T-helper 1 cell treated with Interleukin-12 subunit alpha and Interleukin-12 subunit beta and Interleukin-4 antibody, amounts not matched to agents 30 μg/mL and 1 μg/mL, for 36 hours (primary cell): ENCODE measurements at regions not wholly inside any gene's neighbourhood (a gene's known extent, or its start where the extent isn't known, plus 50 kb on each side); places are given as distances from the start of the nearest gene placed in this dataset.
"Not testable (repeated sequence)": the region's sequence is repeated elsewhere in the genome, so short reads cannot be mapped to it uniquely, and the experiment has no call there.

Experiments
- H3K27ac Mint-ChIP-seq: one replicate; pipeline ENCODE4 v1.8.0; 2021; ENCODE audit warnings: mild to moderate bottlenecking, mixed read lengths
- H3K27me3 Mint-ChIP-seq: one replicate; pipeline ENCODE4 v1.8.0; 2021; ENCODE audit warnings: low read depth, mixed read lengths
- H3K36me3 Mint-ChIP-seq: one replicate; pipeline ENCODE4 v1.8.0; 2021; ENCODE audit warnings: low read depth, mixed read lengths
- H3K4me1 Mint-ChIP-seq: one replicate; pipeline ENCODE4 v1.8.0; 2021; ENCODE audit warnings: low read depth, mixed read lengths
- H3K4me3 Mint-ChIP-seq: one replicate; pipeline ENCODE4 v1.8.0; 2021; ENCODE audit warnings: mild to moderate bottlenecking, moderate library complexity, mixed read lengths
- H3K9me3 Mint-ChIP-seq: one replicate; pipeline ENCODE4 v1.8.0; 2021; ENCODE audit warnings: mixed read lengths

DNA sequence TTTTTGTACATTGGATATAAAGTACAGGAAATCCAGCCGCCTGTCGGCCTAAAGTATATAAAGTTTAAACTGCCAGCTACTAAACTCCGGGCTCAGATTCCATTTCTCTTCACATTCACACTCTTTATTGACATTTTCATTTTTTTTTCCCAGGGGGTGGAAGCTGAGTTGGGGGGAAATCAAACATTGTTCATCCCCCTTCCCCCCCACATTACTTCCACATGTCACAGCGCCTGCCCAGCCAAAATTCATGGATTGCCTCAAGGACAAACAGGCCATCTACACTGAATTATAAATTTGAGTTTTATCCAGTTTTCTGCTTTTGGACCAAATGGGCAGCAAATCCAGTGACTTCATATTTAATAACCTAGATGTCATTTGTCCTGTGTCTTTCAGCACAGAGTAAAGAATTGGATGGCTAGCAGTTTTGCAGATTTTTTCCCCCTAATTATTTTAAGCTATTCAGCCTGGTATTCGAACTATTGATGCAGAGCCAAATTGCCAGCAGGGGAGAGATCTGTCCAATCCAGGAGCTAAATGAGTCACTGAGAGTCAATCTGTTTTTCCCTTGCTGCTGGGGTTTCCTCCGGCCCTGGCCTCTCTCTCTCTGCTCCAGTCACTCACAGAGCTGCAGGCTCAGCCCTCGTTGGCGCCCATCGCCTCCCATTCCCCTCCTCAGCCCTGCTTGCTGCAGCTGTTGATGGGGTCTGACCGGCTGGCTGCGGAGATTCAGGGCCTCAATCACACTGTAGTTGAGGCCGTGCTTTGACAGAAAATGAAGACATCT, 98.0 kb downstream of the LMO4 start:
- no peaks in the 10 kb centered on the region for H3K36me3 Mint-ChIP-seq
- H3K27me3 Mint-ChIP-seq, result peaks cover 14% of the 10 kb centered on the region
- no peaks in the 10 kb centered on the region for H3K9me3 Mint-ChIP-seq
- no peak overlapping the region for H3K4me3 Mint-ChIP-seq
- no peak overlapping the region for H3K27ac Mint-ChIP-seq
- no peaks in the 10 kb centered on the region for H3K4me1 Mint-ChIP-seq

GRCh38 chr1:87428367-87428766, 99.7 kb downstream of the LMO4 start:
- Mint-ChIP-seq H3K4me3 (no peak overlapping the region), H3K27ac (no peak overlapping the region), H3K27me3 (peaks cover 19% of the 10 kb centered on the region), H3K9me3 (no peaks in the 10 kb centered on the region), H3K4me1 (no peaks in the 10 kb centered on the region), H3K36me3 (no peaks in the 10 kb centered on the region)

DNA sequence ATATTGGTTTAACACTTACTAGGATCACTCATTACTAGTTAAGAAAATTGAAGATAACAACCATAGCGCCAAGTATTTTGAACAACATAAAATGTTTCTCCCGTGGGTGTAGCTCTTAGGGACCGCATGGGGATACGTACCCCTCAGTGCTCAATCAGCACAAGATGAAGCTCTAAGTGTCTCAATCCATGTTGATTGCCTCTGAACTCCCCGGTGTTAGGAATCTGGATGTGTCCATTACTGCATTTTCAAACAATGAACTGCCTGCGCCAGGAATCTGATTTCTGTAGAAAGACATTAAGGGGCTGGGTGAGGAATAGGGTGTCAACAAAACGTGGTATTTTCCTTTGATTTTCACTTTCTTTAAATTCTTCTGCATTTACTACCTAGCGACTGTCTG, 100.2 kb downstream of the LMO4 start:
- Mint-ChIP-seq H3K4me3 (no peak overlapping the region), H3K4me1 (no peaks in the 10 kb centered on the region), H3K27me3 (peaks cover 19% of the 10 kb centered on the region), H3K9me3 (no peaks in the 10 kb centered on the region), H3K27ac (no peak overlapping the region), H3K36me3 (no peaks in the 10 kb centered on the region)

GRCh38 chr1:87432685-87433084, 104.0 kb downstream of the LMO4 start:
- Mint-ChIP-seq H3K36me3 (no peaks in the 10 kb centered on the region), H3K27ac (no peak overlapping the region), H3K4me1 (peaks cover 7% of the 10 kb centered on the region), H3K4me3 (no peak overlapping the region), H3K9me3 (no peaks in the 10 kb centered on the region), H3K27me3 (peaks cover 22% of the 10 kb centered on the region)

GRCh38 chr1:87433101-87433500, 104.4 kb downstream of the LMO4 start:
- not testable (repeated sequence) for H3K9me3 Mint-ChIP-seq, H3K27ac Mint-ChIP-seq, H3K36me3 Mint-ChIP-seq, H3K4me1 Mint-ChIP-seq, H3K4me3 Mint-ChIP-seq
- H3K27me3 Mint-ChIP-seq, result peaks cover 18% of the 10 kb centered on the region

GRCh38 chr1:87435484-87435883, 106.8 kb downstream of the LMO4 start:
- peaks cover 7% of the 10 kb centered on the region for H3K4me1 Mint-ChIP-seq
- H3K9me3 Mint-ChIP-seq, result no peaks in the 10 kb centered on the region
- no peak overlapping the region for H3K27ac Mint-ChIP-seq
- H3K4me3 Mint-ChIP-seq, result no peak overlapping the region
- H3K27me3 Mint-ChIP-seq, result peaks cover 9% of the 10 kb centered on the region
- H3K36me3 Mint-ChIP-seq, result no peaks in the 10 kb centered on the region

GRCh38 chr1:87436115-87436514, 107.4 kb downstream of the LMO4 start:
- not testable (repeated sequence) for H3K9me3 Mint-ChIP-seq, H3K4me1 Mint-ChIP-seq, H3K4me3 Mint-ChIP-seq, H3K36me3 Mint-ChIP-seq, H3K27ac Mint-ChIP-seq
- H3K27me3 Mint-ChIP-seq, result peaks cover 11% of the 10 kb centered on the region

DNA sequence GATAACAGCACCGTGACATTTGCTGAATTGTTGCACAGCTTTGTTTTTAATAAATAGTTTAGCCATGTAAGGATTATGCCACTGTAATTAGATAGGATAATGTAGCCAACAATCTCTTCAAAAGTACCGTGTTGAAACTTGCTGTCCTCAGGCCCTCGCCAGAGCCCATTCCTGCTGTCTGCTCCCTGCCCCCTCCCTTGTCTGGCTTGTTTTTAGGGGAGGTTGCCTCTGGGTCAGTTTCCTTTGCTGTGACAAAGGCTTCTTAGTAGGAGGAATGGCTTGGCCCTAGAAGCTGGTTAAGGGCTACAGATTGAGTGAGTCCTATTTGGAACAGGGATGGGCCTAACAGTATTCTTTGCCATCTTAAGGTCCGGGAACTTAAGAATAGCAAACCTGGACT, 107.9 kb downstream of the LMO4 start:
- Mint-ChIP-seq H3K27ac (no peak overlapping the region), H3K27me3 (peaks cover 15% of the 10 kb centered on the region), H3K4me1 (peaks cover 7% of the 10 kb centered on the region), H3K9me3 (no peaks in the 10 kb centered on the region), H3K36me3 (no peaks in the 10 kb centered on the region), H3K4me3 (no peak overlapping the region)

GRCh38 chr1:87437663-87438295, 109.1 kb downstream of the LMO4 start:
- no peak overlapping the region for H3K27ac Mint-ChIP-seq
- H3K4me3 Mint-ChIP-seq, result no peak overlapping the region
- H3K27me3 Mint-ChIP-seq, result peaks cover 11% of the 10 kb centered on the region
- H3K4me1 Mint-ChIP-seq, result peaks cover 7% of the 10 kb centered on the region
- H3K36me3 Mint-ChIP-seq, result no peaks in the 10 kb centered on the region
- H3K9me3 Mint-ChIP-seq, result no peaks in the 10 kb centered on the region

- H3K4me1 Mint-ChIP-seq, result peaks cover 7% of the 10 kb centered on the region
- H3K27ac Mint-ChIP-seq, result no peak overlapping the region
- H3K9me3 Mint-ChIP-seq, result peaks cover 12% of the 10 kb centered on the region
Measured at GRCh38 chr1:87439821-87440220, 111.1 kb downstream of the LMO4 start.

GRCh38 chr1:87449348-87449963, 120.8 kb downstream of the LMO4 start:
- no peak overlapping the region for H3K27ac Mint-ChIP-seq
- H3K4me1 Mint-ChIP-seq, result no peaks in the 10 kb centered on the region
- no peak overlapping the region for H3K4me3 Mint-ChIP-seq

More at GRCh38 chr1:87439821-87440220, 111.1 kb downstream of the LMO4 start:
- Mint-ChIP-seq H3K27me3 (peaks cover 7% of the 10 kb centered on the region), H3K4me3 (no peak overlapping the region), H3K36me3 (peaks cover 3% of the 10 kb centered on the region)

DNA sequence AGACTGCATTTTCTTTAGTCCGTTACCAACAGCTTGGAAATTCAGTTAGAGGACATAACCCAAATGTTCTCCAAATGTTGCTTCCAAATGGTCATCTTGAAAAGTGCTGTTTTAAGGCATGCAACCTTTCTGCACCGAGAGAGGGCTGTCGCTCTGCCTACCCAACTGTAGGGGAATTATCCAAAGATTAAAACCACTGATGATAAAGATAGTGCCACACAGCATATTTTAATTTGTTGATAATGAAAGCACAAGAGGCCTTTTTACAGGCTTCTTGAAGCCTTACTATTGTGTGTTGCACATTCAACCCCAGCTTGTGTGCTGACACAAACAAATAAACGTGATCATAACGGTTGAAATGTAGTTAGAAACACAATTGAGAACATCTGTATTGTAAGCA, 121.5 kb downstream of the LMO4 start:
- Mint-ChIP-seq H3K36me3 (no peaks in the 10 kb centered on the region), H3K27me3 (no peaks in the 10 kb centered on the region), H3K4me3 (no peak overlapping the region), H3K9me3 (peaks cover 6% of the 10 kb centered on the region), H3K4me1 (no peaks in the 10 kb centered on the region), H3K27ac (no peak overlapping the region)

More at GRCh38 chr1:87449348-87449963, 120.8 kb downstream of the LMO4 start:
- Mint-ChIP-seq H3K36me3 (no peaks in the 10 kb centered on the region), H3K27me3 (no peaks in the 10 kb centered on the region), H3K9me3 (peaks cover 10% of the 10 kb centered on the region)

GRCh38 chr1:87450615-87451209, 122.0 kb downstream of the LMO4 start:
- Mint-ChIP-seq H3K27me3 (no peaks in the 10 kb centered on the region), H3K9me3 (no peaks in the 10 kb centered on the region), H3K36me3 (no peaks in the 10 kb centered on the region), H3K27ac (no peak overlapping the region), H3K4me1 (no peaks in the 10 kb centered on the region), H3K4me3 (no peak overlapping the region)

- no peaks in the 10 kb centered on the region for H3K9me3 Mint-ChIP-seq
- no peaks in the 10 kb centered on the region for H3K4me1 Mint-ChIP-seq
- no peak overlapping the region for H3K27ac Mint-ChIP-seq
- H3K4me3 Mint-ChIP-seq, result no peak overlapping the region
- H3K36me3 Mint-ChIP-seq, result no peaks in the 10 kb centered on the region
- no peaks in the 10 kb centered on the region for H3K27me3 Mint-ChIP-seq
Measured at GRCh38 chr1:87451229-87451920, 122.7 kb downstream of the LMO4 start.
